GM19023 (cell line): ENCODE measurements at regions not wholly inside any gene's neighbourhood (a gene's known extent, or its start where the extent isn't known, plus 50 kb on each side); places are given as distances from the start of the nearest gene placed in this dataset.

Experiments
- ATAC-seq: cut with Tn5 transposase; IDR thresholded peaks from one replicate; pipeline ENCODE4 v1.9.1; 2021; ENCODE audit warnings: mild to moderate bottlenecking, moderate library complexity; ENCODE audit not compliant: unreplicated experiment

DNA sequence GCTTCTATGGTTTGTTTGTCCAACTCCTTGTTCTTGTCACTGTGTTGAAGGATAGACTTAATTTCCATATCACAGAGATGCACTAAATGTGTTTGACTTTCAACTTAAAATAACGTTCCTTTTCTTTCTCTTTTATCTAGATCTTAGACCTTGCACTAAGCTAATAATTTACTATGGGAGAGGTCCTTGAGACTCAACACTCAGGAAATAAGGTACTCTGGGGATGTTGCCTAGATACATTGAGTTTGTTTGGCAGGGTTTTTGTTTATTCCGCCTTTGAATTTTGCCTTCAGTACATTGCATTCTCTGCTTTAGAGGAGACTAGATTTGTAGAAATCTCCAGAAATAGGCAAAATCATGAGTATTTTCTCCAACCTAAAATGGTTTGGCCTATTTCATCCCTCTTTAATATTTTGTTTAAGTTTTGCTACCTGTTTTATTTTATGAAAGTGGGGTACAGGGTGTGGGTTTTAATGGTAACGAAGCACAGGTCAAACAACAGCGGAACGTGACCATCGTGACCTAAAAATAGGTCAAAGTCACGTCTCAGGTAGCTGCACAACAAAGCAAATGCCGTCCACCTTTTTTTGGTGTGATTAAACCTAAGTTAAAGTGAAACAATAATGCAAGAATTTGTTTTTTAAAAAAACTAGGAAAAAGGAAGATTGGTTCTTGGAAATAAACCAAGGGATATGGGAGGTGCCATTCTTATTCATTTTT is 115.3 kb upstream of the CPSF6 start:
- ATAC-seq, result no peak

DNA sequence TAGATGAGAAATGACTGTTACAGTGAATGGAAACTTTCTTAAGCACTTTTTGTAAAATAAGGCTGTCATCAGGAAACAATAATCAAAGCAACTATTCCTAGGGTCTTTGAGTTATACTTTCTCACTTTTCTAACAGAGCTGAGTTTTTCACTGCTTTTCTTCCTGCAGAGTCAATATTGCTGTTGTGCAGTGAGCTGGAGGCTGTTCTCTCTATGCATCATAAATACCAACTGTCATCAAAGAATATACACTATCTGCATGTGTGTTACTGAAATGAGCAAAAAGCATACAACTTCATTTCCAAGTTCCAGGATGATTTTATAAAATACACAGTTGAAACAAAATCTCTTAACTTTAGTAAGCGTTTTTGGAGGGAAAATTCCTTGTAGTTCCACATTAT is 110.4 kb upstream of the CPSF6 start:
- no peak for ATAC-seq

DNA sequence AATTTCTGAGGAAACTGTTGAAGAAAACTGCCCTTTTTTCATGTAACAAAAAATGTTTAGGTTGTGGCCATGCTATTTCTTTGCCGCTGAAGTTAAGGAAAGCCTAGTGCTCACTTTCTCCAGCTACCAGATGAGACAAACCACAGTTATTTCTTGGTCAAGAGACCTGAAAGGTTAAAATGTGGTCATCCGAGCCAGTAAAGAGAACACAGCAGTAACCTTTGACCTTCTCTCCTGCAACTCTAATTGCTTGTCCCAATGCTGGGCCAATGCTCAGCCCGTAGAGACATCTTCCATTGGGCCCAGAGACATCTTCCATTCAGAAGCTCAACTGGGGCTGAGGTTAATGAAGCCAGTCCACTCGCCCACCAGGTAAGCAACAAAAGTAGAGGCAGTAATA is 109.8 kb upstream of the CPSF6 start:
- no peak for ATAC-seq

DNA sequence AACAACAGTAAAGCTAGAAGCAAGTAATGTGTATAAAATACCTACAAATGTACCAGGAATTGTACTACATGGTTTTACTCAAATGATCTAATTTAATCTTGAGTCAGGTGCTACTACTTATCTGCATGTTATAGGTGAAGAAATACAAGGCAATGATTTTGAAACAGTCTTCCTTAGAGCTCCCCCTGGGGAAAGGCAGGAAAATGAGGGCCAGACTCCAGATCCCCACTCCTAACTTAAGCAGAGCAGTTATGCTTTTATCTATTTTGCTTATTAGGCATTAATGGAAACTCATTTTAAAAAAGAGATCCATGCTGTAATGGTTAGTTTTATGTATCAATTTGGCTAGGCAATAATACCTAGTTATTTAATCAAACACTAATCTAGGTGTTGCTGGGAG is 109.3 kb upstream of the CPSF6 start:
- ATAC-seq, result no peak

DNA sequence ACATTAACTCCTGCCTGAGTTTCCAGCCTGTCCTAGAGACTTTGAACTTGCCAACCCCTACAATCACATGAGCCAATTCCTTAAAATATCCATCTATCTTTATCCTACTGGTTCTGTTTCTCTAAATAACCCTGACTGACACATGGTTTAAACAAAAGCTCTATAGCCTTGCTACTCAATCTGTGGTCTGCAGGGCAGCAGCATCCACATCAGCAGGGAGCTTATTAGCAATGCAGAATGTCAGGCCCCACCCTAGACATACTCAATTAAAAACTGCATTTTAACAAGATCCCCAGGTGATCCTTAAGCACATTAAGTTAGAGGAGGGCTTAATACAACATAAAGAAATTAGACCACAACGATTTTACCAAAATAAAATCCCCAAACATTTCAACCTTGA is 108.3 kb upstream of the CPSF6 start:
- no peak for ATAC-seq

DNA sequence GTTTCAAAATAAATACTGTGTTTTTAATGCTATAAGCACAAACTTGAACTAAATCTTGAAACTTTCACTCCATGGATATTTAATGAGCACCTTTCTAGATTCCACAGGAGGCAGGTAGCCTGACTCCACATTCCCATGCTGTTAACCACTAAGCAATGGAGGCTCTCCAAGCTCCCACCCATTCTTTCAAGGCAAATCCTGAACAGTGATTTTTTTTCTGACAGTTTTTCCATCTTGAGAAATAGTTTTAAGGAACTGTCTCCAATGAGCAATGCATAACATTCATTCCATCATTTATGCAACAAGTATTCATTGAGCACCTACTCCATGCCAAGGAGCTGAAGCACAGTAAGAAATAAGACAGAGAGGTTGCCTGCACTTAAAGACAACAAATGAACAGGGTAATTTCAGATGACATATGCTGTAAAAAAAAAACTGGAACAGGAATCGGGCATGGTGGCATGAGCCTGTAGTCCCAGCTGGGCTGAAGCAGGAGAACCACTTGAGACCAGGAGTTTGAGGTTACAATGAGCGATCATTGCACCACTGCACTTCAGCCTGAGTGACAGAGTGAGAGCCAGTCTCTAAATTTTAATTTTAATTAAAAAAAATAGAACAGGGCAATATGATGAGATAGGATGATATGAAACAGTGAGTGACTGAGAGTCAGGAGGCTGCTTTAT is 102.3 kb upstream of the CPSF6 start:
- no peak for ATAC-seq

DNA sequence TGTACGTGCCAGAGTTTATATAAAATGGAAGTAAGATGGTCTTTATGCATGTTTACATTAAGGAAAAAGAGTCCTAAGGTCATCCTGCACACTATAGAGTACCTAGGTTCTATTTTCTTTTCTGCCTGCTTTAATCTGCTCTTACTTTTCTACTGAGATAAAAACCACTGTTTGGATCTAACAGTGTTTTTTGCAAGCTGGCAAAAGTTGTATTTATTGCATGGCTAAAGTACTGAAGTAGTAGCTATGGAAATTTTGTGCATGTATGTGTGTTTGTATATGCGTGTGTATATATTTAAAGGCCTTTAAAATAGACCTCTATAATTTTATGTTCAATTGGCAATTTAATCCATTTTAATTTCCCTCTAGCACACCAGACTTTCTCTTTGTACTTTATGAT is 98.3 kb upstream of the CPSF6 start:
- no peak for ATAC-seq

DNA sequence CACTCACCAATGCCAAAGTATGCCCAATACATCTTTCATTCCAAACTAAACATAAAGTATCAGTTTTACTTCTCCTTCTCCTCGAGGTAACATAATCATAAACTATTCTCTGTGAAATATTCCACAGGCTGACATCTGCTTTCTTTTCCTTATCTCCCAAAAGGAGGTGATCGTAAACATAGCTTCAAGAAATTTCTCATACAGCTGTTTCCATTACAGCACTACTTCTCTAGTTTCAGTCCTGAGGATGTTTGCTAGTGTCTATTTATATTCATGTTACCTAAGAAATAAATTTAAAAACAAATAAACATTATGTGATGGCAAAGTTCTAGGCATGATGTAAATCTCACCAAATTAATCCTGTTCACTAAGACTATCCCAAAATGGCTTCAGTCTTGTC is 90.1 kb upstream of the CPSF6 start:
- ATAC-seq, result no peak

DNA sequence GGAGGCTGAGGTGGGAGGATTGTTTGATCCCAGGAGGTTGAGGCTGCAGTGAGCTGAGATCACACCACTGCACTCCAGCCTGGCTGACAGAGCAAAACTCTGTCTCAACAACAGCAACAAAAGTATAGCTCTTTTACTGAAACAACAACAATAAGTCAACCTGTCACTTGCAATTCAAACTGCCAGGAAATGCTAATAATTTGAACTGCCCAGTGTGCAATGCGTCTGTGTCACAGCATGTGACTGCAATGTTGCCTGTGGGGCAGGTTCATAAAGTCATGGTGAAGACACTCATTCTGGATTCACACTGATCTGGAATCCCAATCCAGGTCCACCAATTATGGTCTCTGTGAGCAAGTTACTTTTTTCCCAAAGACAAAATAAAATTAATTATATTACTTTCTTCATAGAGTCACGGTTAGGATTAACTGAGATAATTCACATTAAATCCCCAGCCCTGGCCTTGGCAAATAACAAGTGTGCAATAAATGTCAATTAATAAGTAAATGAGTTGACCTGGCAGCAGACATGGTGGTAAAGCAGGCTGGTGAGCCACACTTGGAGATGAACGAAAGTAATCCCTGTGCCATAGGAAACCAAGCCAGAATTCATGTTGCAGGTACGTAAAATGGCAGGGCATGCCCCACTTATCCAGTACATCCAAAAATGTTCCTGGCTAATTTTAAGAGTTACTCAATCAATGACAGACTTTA is 89.1 kb upstream of the CPSF6 start:
- ATAC-seq, result no peak

DNA sequence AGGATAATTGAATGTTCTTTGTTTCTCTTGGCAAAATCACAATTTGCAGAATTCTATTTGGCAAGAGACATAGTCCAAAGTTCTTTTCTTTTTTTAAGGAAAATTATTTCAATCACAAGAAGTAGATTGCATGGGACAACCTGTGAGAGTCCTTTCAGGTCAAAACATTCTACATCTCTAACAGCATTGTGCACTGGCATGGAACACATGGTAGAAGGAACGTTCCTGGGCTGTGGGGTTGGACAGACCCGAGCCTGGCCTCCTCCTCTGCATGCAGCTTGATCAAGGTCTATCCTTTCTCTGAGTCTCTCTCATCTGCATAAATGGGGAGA is 88.6 kb upstream of the CPSF6 start:
- no peak for ATAC-seq

DNA sequence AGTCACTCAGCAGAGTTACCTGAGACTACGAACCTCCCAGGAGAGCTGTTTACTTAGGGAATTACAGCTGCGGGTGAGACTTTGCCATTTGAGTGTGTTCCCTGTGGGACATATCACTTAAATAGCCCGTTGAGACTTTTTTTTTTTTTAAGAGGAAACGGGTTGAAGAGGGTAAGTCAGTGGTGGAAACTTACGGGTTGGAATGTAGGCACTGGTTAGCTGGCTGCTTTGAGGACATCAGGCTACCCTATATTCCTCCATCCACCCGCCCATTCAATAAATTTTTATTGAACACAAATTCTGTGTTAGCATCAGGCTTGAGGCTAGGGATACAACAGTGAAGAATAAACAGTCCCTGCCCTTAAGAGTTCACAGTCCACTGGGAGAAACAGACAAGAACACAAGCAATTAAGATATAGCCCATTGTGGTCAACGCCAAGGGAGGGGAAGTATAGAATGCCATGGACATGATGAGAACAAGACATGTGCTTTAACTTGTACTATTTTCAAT is 88.1 kb upstream of the CPSF6 start:
- no peak for ATAC-seq

DNA sequence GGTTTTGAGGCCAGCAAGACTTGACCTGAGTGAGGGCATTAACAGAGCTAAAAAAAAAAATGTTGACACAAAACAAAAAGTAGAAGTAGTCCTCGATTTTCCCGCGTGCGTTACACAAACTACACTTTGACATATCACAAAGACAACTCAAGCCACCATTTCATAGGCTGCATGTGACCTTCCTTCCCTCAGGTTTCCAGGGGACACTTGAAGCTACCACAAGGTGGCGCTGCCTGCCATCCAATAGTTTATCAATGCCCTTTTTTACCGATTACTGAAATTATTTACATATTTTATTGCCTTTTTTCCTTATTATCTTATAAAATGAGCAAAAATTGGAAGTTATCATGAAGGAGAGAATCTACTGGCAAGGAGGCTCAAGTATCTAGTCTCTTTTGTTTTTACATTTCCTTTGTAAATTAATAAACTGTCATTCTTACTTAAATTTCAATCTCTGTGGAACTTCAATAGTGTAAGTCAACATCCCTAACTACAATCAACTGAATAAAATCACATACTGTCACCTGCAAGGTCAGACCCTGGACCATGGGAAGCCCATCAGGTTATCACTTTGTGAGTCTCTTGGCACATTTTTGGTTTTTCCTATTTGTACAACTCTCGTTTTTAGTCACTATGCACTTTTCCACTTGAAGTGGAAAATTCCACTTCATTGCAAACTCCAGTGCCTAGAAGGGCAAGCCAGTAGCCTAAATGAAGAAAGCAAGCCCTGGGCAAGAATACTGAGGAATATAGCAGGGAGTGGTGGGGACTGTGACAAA is 84.6 kb upstream of the CPSF6 start:
- no peak for ATAC-seq

DNA sequence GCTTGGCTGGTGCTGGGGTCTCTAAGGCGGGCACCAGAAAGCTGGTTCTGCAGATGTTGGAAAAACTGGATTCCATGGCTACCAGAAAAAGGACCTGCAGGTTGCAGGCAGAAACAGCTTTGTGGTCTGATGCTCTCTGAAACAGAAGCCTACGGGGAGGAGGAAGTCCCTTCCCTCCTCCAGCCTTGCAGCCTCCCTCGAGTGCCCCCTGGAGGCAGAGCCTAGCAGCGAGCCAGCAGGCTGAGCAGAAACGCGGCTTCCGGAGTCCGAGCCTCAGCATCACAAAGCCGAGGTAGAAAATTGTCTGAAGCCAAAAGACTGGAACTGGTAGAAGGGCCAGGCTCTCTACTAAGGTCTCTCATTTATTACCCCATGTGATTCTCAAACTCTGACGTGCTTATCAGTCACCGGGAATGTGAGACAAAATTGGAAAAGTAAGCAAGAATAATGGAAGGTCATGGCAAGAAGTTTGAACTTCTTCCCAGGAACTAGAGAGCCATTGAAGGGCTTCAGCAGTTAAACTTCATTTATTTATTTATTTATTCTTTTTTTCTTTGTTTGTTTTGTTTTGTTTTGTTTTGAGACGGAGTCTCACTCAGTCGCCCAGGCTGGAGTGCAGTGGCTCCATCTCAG is 82.2 kb upstream of the CPSF6 start:
- ATAC-seq, result peak; percentile 94

DNA sequence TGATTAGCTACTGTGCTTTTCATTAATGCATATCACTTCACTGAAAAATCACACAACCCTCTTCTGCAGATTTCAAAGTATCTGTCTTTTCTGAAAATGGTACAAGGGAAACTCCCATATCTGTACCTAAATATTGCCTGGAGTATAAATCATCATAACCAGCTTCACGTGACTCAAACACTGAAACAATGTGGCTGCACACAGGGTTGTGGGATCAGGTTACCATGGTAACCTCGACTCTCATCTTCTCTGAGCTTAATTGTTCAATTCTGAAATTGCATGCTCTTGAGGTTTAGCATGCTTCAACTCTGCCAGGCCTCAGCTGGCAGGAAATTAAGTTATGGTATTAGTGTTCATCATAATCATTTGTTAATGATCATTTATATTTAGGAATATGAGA is 77.5 kb upstream of the CPSF6 start:
- ATAC-seq, result peak; percentile 65

DNA sequence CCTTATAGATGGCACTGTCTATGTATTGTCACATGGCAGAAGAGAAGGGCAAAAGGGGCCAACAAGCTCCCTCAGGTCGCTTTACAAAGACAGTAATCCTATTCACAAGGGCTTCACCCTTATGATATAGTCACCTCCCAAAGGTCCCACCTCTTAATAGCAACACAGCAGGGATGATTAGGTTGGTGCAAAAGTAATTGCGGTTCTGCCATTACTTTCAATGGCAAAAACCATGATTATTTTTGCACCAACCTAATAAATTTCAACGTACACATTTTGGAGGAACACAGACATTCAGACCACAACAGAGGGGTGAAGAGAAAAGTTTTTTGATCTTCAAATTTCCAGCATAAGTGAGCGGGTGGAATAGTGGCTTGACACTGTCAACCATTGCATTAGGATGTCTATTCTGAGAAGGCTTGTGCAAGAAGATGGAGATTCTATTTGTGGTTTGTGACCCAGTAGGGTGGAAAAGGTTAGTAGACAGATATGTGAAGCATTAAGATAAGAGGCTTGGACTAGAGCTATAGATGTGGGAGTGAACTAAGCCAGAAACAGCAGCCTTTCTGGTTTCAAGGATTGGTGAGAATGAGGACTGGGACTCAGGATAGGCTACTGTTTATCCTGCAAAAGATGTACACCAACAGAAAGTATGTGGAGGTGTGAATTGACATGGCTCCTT is 75.5 kb upstream of the CPSF6 start:
- no peak for ATAC-seq

DNA sequence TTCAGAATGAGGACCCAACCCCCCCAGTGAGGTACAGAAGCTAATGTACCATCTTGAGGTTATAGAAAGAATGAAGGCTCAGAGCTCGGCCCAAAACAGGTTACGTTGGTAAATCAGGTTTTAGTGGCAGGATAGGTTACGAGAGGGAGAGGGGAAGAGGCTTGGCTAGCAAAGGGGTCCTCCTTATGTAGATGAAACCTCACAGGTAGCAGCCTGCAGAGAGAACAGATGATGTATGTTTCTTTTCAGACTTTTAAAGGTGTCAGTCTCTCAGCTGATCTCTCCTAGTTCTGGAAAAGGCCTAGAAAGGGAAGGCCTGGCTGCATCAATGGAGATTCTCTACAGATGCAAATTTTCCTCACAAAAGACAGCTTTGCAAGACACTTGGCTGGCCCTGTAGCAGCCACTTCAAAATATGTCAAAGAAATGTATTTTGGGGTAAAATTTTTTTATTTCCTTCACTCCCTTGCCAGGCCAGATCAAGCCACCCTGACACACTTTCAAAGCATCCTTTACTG is 71.7 kb upstream of the CPSF6 start:
- ATAC-seq, result no peak

DNA sequence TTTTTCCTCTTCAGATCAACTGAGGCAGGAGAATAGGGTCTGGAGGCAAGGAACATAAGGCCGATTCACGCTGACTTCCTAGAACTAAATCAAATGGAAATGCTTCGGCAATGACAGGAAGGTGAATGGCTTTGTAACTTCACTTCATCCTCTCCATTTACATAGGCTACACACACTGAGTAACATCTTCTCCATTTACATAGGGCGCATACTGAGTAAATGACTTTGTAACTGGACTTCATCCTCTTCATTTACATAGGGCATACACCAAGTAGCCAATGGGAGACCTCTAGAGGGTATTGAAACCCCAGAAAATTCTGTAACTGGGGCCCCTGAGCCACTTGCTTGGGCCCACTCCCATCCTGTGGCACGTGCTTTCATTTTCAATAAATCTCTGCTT is 71.0 kb upstream of the CPSF6 start:
- ATAC-seq, result no peak

DNA sequence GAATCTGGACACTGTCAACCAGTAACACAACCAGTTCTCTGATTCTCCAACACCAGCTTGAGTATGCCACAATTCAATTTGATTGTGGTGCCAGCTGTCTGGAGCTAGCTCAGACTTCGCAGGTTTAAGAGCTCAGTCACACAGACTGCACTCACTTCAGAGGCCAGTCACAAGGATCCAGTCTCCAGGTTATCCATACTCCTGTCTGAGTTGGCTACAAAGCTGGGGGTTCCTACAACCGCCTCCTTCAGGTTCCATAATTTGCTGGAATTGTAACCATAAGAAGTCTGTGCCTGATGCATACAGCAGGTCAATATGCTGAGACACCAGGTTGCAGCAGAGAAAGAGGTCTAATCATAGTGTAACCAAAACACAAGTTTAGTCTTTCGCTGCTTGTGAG is 70.5 kb upstream of the CPSF6 start:
- ATAC-seq, result no peak

DNA sequence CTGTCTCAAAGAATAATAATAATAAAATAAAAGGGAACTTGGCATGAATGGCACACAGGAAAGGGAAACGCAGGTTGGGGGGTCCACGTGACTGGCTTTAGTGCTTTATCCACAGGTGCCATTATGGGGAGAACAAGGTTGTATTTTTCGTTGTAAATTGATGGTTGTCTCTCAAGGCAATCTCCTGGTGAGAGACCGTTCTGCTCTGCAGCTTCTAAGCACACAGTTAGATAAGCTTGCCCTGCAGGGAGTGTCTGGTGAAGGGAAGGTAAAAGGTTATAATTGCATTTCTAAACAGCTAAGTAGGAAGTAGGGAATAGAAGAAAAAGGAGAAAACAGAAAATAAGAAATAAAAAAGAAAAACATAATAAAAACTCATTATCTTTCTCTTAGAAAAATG is 69.1 kb upstream of the CPSF6 start:
- no peak for ATAC-seq

DNA sequence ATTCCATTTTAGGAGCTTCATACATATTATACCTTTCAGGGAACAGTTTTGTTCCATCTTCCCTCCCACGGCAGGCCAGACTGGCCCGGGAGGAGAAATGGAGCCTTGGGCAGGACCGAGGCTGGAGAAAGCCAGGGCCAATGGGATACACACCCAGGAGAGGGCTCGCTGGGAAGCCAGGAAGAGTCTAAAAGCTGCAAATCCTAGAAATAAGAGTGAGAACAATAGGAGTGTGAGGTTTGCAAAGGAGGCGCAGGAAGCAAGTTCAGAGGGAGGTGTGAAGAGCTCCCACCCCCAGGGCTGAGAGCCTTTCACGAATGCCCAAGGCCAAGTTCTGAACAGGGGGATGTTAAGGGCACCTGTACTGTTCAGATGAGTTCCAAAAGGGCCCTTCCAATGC is 67.5 kb upstream of the CPSF6 start:
- no peak for ATAC-seq
